HEK293 (cell line): ENCODE measurements at regions not wholly inside any gene's neighbourhood (a gene's known extent, or its start where the extent isn't known, plus 50 kb on each side); places are given as distances from the start of the nearest gene placed in this dataset.

ENCODE experiments used
- CTCF ChIP-seq: fragments of 450-650 bp; formaldehyde crosslinking; IDR thresholded peaks from 2 replicates; pipeline ENCODE4 v1.5.1; 2016; ENCODE audit warnings: missing biosample characterization, missing genetic modification characterization
- ZNF549 ChIP-seq: fragments of 450-650 bp; IDR thresholded peaks from 2 replicates; pipeline ENCODE4 v1.5.1; 2018; ENCODE audit warnings: missing biosample characterization, missing genetic modification characterization, mild to moderate bottlenecking, inconsistent platforms, moderate library complexity
- ZNF768 ChIP-seq: fragments of 450-650 bp; formaldehyde crosslinking; IDR thresholded peaks from 2 replicates; pipeline ENCODE4 v1.5.1; 2018; ENCODE audit warnings: missing biosample characterization, mild to moderate bottlenecking, missing genetic modification characterization
- TF ChIP-seq, protein P1 (sequence below): fragments of 450-650 bp; formaldehyde crosslinking; IDR thresholded peaks from 2 replicates; pipeline ENCODE4 v1.5.1; 2016; ENCODE audit warnings: missing biosample characterization, missing genetic modification characterization, borderline replicate concordance
- TF ChIP-seq, protein P2 (sequence below): fragments of 450-650 bp; formaldehyde crosslinking; IDR thresholded peaks from 2 replicates; pipeline ENCODE4 v1.5.1; 2017; ENCODE audit warnings: missing biosample characterization, missing genetic modification characterization

GRCh38 chr3:109831403-109831802 is 494.1 kb upstream of the DPPA4 start:
- TF ChIP-seq CTCF (tag by site-specific recombination) (no peak), ZNF549 (tag by site-specific recombination) (no peak), ZNF768 (tag by site-specific recombination) (no peak)
- TF ChIP-seq, protein P1, sequence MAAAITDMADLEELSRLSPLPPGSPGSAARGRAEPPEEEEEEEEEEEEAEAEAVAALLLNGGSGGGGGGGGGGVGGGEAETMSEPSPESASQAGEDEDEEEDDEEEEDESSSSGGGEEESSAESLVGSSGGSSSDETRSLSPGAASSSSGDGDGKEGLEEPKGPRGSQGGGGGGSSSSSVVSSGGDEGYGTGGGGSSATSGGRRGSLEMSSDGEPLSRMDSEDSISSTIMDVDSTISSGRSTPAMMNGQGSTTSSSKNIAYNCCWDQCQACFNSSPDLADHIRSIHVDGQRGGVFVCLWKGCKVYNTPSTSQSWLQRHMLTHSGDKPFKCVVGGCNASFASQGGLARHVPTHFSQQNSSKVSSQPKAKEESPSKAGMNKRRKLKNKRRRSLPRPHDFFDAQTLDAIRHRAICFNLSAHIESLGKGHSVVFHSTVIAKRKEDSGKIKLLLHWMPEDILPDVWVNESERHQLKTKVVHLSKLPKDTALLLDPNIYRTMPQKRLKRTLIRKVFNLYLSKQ (tag by site-specific recombination): no peak
- TF ChIP-seq, protein P2, sequence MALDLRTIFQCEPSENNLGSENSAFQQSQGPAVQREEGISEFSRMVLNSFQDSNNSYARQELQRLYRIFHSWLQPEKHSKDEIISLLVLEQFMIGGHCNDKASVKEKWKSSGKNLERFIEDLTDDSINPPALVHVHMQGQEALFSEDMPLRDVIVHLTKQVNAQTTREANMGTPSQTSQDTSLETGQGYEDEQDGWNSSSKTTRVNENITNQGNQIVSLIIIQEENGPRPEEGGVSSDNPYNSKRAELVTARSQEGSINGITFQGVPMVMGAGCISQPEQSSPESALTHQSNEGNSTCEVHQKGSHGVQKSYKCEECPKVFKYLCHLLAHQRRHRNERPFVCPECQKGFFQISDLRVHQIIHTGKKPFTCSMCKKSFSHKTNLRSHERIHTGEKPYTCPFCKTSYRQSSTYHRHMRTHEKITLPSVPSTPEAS (tag by site-specific recombination): no peak
